Skeletal muscle tissue (tissue), 3 donors: ENCODE measurements at regions not wholly inside any gene's neighbourhood (a gene's known extent, or its start where the extent isn't known, plus 50 kb on each side); places are given as distances from the start of the nearest gene placed in this dataset.
"Not testable (repeated sequence)": the region's sequence is repeated elsewhere in the genome, so short reads cannot be mapped to it uniquely, and the experiment has no call there.

ENCODE experiments used
- H3K27ac ChIP-seq: one replicate; pipeline ENCODE4 v1.7.0; 2013; ENCODE audit warnings: mild to moderate bottlenecking, low read depth, low read length, inconsistent platforms
- H3K27me3 ChIP-seq, 3 donors: one replicate each; pipeline ENCODE4 v1.7.0; 2013; ENCODE audit warnings: low read length in 3 of 3; ENCODE audit not compliant: control insufficient read depth in 3 of 3, insufficient read depth in 3 of 3
- H3K36me3 ChIP-seq, 3 donors: one replicate each; pipeline ENCODE4 v1.7.0; 2013; ENCODE audit warnings: low read length in 3 of 3; ENCODE audit not compliant: control insufficient read depth in 3 of 3, insufficient read depth in 3 of 3
- H3K4me1 ChIP-seq, 3 donors: one replicate each; pipeline ENCODE4 v1.7.0; 2013; ENCODE audit warnings: low read length in 3 of 3, mild to moderate bottlenecking in 3 of 3; ENCODE audit not compliant: control insufficient read depth in 3 of 3, insufficient read depth in 3 of 3
- H3K4me3 ChIP-seq, 3 donors: one replicate each; pipeline ENCODE4 v1.7.0; 2013; ENCODE audit warnings: low read length in 3 of 3
- H3K9ac ChIP-seq, 3 donors: one replicate each; pipeline ENCODE4 v1.7.0; 2013; ENCODE audit warnings: low read length in 3 of 3, mild to moderate bottlenecking in 3 of 3, moderate library complexity in 2 of 3, low read depth in 1 of 3
- H3K9me3 ChIP-seq, 3 donors: one replicate each; pipeline ENCODE4 v1.7.0; 2013; ENCODE audit warnings: low read length in 3 of 3; ENCODE audit not compliant: control insufficient read depth in 3 of 3
- donor health status: Osteomylitis.

GRCh38 chr7:118902600-118902999, 678.1 kb downstream of the ANKRD7 start:
- Histone ChIP-seq H3K4me3 (no peak overlapping the region), H3K27me3 (no peaks in the 10 kb centered on the region), H3K36me3 (no peaks in the 10 kb centered on the region), H3K27ac (no peak overlapping the region), H3K9me3 (no peaks in the 10 kb centered on the region), H3K9ac (no peak overlapping the region), H3K4me1 (no peaks in the 10 kb centered on the region)

GRCh38 chr7:118907911-118908527, 683.5 kb downstream of the ANKRD7 start:
- Histone ChIP-seq H3K9me3 (no peaks in the 10 kb centered on the region), H3K36me3 (no peaks in the 10 kb centered on the region), H3K9ac (no peak overlapping the region), H3K27me3 (no peaks in the 10 kb centered on the region), H3K4me1 (no peaks in the 10 kb centered on the region), H3K27ac (no peak overlapping the region), H3K4me3 (no peak overlapping the region)

- not testable (repeated sequence) for H3K27ac ChIP-seq, H3K36me3 ChIP-seq, H3K4me1 ChIP-seq, H3K4me3 ChIP-seq, H3K9ac ChIP-seq, H3K27me3 ChIP-seq, H3K9me3 ChIP-seq
Measured at GRCh38 chr7:118916120-118916519, 691.6 kb downstream of the ANKRD7 start.

- H3K9ac ChIP-seq, result no peak overlapping the region
Measured at GRCh38 chr7:118918556-118918955, 694.1 kb downstream of the ANKRD7 start.

GRCh38 chr7:118938845-118939244, 714.3 kb downstream of the ANKRD7 start:
- Histone ChIP-seq H3K27me3 (no peaks in the 10 kb centered on the region), H3K9me3 (no peaks in the 10 kb centered on the region), H3K9ac (no peak overlapping the region), H3K4me3 (no peak overlapping the region), H3K27ac (no peak overlapping the region), H3K36me3 (no peaks in the 10 kb centered on the region), H3K4me1 (no peaks in the 10 kb centered on the region)

More at GRCh38 chr7:118918556-118918955, 694.1 kb downstream of the ANKRD7 start:
- no peak overlapping the region for H3K27ac ChIP-seq
- H3K36me3 ChIP-seq, result no peaks in the 10 kb centered on the region
- no peak overlapping the region for H3K4me3 ChIP-seq
- no peaks in the 10 kb centered on the region for H3K4me1 ChIP-seq
- H3K27me3 ChIP-seq, result no peaks in the 10 kb centered on the region
- H3K9me3 ChIP-seq, result peaks cover 0 to 4% (median 0%) of the 10 kb centered on the region in 3 donors

- Histone ChIP-seq H3K4me1 (no peaks in the 10 kb centered on the region), H3K9ac (no peak overlapping the region), H3K9me3 (peaks cover 0 to 5% (median 0%) of the 10 kb centered on the region in 3 donors), H3K27me3 (no peaks in the 10 kb centered on the region), H3K4me3 (no peak overlapping the region), H3K27ac (no peak overlapping the region), H3K36me3 (no peaks in the 10 kb centered on the region)
Measured at GRCh38 chr7:118944271-118944670, 719.8 kb downstream of the ANKRD7 start.

- Histone ChIP-seq H3K27me3 (no peaks in the 10 kb centered on the region), H3K9ac (no peak overlapping the region), H3K4me1 (no peaks in the 10 kb centered on the region), H3K27ac (no peak overlapping the region), H3K4me3 (no peak overlapping the region), H3K9me3 (peaks cover 0 to 8% (median 0%) of the 10 kb centered on the region in 3 donors), H3K36me3 (no peaks in the 10 kb centered on the region)
Measured at GRCh38 chr7:118945911-118946682, 721.6 kb downstream of the ANKRD7 start.

- no peaks in the 10 kb centered on the region for H3K4me1 ChIP-seq
- H3K9me3 ChIP-seq, result peaks cover 0 to 8% (median 0%) of the 10 kb centered on the region in 3 donors
- H3K27ac ChIP-seq, result no peak overlapping the region
- no peaks in the 10 kb centered on the region for H3K27me3 ChIP-seq
- no peak overlapping the region for H3K9ac ChIP-seq
- no peak overlapping the region for H3K4me3 ChIP-seq
- no peaks in the 10 kb centered on the region for H3K36me3 ChIP-seq
Measured at GRCh38 chr7:118948508-118948907, 724.0 kb downstream of the ANKRD7 start.

- Histone ChIP-seq H3K4me3 (no peak overlapping the region), H3K9me3 (peaks cover 0 to 8% (median 0%) of the 10 kb centered on the region in 3 donors), H3K36me3 (no peaks in the 10 kb centered on the region), H3K27me3 (no peaks in the 10 kb centered on the region), H3K9ac (no peak overlapping the region), H3K4me1 (no peaks in the 10 kb centered on the region), H3K27ac (no peak overlapping the region)
Measured at GRCh38 chr7:118949031-118949430, 724.5 kb downstream of the ANKRD7 start.

GRCh38 chr7:118956285-118956684, 731.8 kb downstream of the ANKRD7 start:
- H3K27me3 ChIP-seq, H3K4me1 ChIP-seq, H3K27ac ChIP-seq, H3K4me3 ChIP-seq, H3K9me3 ChIP-seq, H3K9ac ChIP-seq, H3K36me3 ChIP-seq: not testable (repeated sequence)
